ENCODE measurements at regions not wholly inside any gene's neighbourhood (a gene's known extent, or its start where the extent isn't known, plus 50 kb on each side); places are given as distances from the start of the nearest gene placed in this dataset.

DNA sequence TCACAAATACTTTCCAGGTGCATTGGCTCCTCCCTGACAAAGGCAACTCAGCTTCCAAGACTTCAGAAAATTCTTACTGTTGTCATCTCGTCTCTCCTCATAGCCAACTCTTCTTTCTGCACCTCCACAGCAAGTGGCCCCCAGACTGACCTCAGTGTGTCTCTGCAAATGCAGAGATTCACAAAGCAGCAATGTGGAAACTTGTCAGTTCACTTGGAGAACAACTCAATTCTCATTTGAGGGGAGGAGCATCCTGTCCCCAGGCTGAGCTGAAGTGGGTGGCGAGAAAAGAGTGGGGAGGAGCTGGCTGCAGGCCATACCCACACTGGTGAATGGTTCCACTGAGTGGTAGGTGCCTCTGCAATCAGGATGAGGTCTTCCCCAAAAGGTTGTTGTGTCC lies 248.7 kb upstream of the IL12A start:
- TF ChIP-seq CTCF (IDR thresholded peaks at IDR 0.05) (no peak), EP300 (IDR thresholded peaks at IDR 0.05; ENCODE audit: low read depth) (no peak), POLR2AphosphoS5 (IDR thresholded peaks at IDR 0.05) (no peak)
